Epithelial cell of prostate (primary cell): ENCODE measurements at regions not wholly inside any gene's neighbourhood (a gene's known extent, or its start where the extent isn't known, plus 50 kb on each side); places are given as distances from the start of the nearest gene placed in this dataset.

ENCODE experiments used
- DNase-seq: peaks from one replicate; pipeline ENCODE4 v3.0.0-alpha.2; 2011; ENCODE audit warnings: low read depth, low spot score
- H3K27ac ChIP-seq: fragments of 450-650 bp; 2 replicates; pipeline ENCODE4 v1.5.1; 2017; ENCODE audit warnings: mild to moderate bottlenecking

GRCh38 chr12:115228434-115228833, 544.5 kb upstream of the TBX3 start:
- no peak overlapping the region for H3K27ac ChIP-seq
- no peak for DNase-seq

GRCh38 chr12:115227137-115227615, 543.2 kb upstream of the TBX3 start:
- peak; percentile 87 for DNase-seq
- peak overlapping the region; percentile 64 for H3K27ac ChIP-seq

DNA sequence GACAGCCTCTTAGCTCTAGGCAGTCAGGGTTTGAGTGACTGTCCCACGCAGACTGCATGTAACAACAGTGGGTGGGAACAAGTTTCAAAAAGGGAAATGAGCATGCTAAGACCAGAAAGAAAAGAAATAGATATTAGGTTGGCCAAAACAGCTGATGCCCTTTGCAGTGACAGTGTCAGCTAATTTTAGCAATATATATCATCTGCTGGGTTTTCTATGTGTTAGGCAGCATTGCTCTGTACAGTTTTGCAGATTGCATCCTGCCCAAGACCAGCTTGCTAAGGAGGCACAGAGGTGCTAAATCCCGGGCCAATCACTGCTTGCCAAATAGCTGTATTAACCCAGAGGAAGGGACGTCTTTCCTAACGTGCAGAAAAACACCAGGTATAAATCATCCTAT, 541.9 kb upstream of the TBX3 start:
- peak overlapping the region; percentile 64 for H3K27ac ChIP-seq
- no peak for DNase-seq

- no peak overlapping the region for H3K27ac ChIP-seq
- DNase-seq, result no peak
Measured at GRCh38 chr12:115223991-115224390, 540.0 kb upstream of the TBX3 start.

- H3K27ac ChIP-seq, result no peak overlapping the region
- DNase-seq, result peak; percentile 22
Measured at GRCh38 chr12:115223322-115223721, 539.3 kb upstream of the TBX3 start.

GRCh38 chr12:115222220-115222619, 538.2 kb upstream of the TBX3 start:
- H3K27ac ChIP-seq, result no peak overlapping the region
- no peak for DNase-seq

DNA sequence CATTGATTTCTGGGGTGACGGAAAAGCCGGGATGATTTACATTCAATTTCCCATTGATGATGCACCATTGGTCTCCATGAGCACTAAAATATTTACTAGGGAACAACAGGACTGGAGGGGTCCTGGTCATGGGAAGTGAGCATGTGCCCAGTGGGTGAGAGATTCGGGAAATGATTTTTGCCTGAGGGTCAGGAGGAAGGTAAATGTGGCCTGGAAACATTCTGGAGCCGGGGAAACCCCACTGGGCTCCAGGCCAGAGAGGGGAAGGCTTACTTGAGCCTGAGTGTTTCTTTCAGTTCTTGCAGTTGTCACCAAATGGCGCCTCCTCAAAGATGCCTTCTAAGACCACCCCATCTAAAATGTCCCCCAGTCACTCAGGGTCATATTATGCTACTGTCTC, 532.3 kb upstream of the TBX3 start:
- no peak for DNase-seq
- no peak overlapping the region for H3K27ac ChIP-seq

GRCh38 chr12:115215544-115215943, 531.6 kb upstream of the TBX3 start:
- no peak for DNase-seq

GRCh38 chr12:115213538-115214016, 529.6 kb upstream of the TBX3 start:
- H3K27ac ChIP-seq, result no peak overlapping the region
- no peak for DNase-seq

More at GRCh38 chr12:115215544-115215943, 531.6 kb upstream of the TBX3 start:
- H3K27ac ChIP-seq, result no peak overlapping the region

DNA sequence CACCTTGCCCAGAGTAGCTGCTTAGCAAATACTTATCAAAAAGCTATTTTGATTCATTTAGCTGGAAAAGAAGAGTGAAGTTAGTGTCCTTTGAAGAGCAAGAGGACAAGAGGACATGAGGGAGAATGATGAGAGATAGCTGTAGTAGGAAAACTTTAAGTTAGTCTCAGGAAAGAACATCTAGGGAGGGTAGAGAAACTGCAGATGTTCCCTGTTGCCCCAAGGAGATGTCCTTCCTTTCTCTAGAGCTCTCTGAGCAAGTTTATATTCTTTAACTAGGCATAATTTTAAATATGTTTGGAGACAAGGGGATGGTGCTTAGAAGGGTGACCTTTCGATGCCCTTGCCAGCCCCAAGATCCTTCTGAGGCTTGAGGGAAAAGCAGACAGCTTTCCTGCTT, 529.1 kb upstream of the TBX3 start:
- DNase-seq, result no peak
- no peak overlapping the region for H3K27ac ChIP-seq

DNA sequence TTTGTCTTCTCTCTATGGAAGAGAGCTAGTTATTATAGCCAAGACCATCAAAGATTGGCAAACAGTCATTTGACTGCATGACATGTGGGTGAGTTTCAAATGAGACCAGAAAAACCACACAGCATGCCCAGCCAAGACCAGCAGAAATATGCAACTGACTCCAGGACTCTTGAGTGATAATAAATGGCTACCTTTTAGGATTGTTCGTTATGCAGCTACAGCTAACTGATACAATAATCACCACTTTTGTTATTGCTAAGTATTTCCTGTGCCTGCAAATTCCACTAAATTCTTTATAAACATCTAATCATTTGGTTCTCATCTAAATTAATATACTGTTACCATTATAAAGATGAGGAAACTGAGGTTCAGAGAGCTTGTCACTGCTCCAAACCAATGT, 528.4 kb upstream of the TBX3 start:
- no peak overlapping the region for H3K27ac ChIP-seq
- DNase-seq, result no peak

DNA sequence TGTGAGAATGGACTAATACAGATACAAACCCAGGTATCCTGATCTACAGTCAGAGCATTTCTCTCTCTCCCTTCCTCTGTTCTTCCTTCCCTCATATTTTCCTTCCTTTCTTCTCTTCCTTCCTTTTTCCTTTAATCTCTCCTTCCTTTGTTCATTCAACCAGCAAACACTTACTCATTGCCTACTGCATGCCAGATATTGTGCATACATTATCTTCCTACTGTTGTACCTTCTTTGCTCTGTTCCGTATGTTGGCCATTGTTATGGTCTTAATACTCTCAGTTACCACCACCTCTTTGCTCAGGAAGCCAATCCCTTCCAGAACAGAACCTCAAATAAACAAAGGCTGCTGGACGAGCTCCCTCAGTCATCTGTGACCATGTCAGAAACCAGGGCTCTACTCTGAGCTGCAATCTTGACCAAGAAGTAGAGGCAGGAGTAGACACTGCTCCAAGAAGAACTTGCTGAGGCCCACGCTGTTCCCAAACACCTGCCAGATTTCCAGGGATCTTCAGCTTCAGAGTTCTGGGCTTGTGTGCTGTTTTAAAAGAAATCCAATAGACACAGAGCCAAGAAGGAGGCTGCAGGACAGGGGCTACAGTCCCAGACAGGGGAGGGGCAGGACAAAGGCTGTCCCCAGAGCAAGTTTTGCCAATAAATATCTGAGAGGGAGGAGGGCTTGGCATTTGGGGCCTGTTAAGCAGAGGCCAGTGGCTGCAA, 526.7 kb upstream of the TBX3 start:
- H3K27ac ChIP-seq, result no peak overlapping the region
- no peak for DNase-seq

DNA sequence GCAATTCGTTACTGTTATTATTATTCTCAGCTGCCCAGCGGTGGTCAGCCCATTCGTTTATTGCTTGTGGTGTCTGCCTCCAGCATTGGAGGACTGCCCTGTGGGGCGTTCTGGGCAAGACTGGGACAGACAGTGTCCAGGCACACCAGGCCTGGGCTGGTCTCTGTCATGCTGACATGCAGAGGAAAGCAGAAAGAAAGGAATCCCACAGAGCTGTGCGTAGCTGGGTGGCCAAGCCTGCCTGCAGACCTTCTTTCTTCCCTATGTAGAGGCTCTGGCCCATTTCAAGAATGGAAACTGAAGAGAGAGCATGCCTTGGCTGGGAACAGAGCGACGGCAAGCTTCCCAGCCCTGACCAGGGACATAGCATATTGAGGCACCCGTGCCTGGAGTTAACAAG, 525.3 kb upstream of the TBX3 start:
- no peak overlapping the region for H3K27ac ChIP-seq
- no peak for DNase-seq

DNA sequence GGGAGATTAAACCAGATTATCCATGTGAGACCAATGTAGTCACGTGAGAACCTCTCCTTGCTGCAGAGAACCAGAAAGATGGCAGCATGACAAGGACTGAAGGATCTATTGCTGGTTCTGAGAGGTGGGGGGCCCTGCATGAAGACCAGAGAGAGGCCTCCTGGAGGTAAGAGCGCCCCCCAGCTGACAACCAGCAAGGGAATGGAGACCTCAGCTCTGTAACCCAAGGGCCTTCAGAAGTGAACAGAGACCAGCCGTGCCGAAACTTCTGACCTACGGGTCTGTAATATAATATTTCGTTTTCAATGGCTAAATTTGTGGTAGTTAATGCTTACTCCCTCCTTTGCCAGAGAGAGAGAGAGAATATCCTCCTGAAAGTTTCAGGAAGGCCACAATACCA, 524.1 kb upstream of the TBX3 start:
- DNase-seq, result no peak
- H3K27ac ChIP-seq, result no peak overlapping the region

GRCh38 chr12:115207216-115207915, 523.4 kb upstream of the TBX3 start:
- DNase-seq, result no peak
- no peak overlapping the region for H3K27ac ChIP-seq

GRCh38 chr12:115206801-115207200, 522.8 kb upstream of the TBX3 start:
- H3K27ac ChIP-seq, result no peak overlapping the region
- DNase-seq, result no peak

- DNase-seq, result no peak
- H3K27ac ChIP-seq, result no peak overlapping the region
Measured at GRCh38 chr12:115205755-115206308, 521.9 kb upstream of the TBX3 start.

GRCh38 chr12:115204957-115205754, 521.2 kb upstream of the TBX3 start:
- DNase-seq, result no peak
- no peak overlapping the region for H3K27ac ChIP-seq

DNA sequence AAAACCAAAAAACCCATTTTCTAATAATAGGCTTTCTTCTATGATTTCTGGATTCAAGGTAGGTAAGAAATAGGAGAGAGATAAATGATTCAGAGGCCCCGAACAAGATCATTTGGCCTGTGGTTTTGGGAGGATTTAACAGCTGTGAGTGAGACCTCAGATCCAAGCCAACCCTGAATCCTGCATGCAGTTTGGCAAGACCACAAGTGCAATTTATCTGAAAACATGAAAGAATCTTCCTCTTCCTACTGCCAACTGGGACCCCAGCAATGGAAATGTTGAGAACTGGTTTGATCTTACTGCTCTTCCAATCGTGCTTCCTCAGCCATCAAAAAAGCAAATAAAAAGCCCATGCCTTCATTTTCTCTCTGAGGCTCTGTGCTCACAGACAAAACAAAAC, 519.7 kb upstream of the TBX3 start:
- no peak for DNase-seq
- H3K27ac ChIP-seq, result no peak overlapping the region

DNA sequence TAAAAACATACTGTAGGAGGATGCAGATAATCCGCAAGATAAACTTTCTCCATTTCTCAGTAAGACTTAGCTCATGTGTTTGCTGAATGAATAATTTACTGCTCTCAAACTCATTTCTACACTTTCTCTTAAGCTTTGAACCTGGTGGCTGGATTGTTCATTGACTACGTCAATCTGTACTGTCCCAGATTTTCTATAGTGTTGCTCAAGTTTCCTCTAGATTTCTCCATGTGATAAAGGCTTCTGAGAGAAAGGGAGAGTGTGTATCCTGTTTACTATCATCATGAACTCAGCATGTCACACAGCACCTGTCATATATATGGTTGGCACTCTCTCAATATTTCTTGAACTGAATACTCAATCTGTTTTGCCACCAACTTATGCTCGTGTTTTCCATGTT, 518.0 kb upstream of the TBX3 start:
- no peak for DNase-seq
- no peak overlapping the region for H3K27ac ChIP-seq

DNA sequence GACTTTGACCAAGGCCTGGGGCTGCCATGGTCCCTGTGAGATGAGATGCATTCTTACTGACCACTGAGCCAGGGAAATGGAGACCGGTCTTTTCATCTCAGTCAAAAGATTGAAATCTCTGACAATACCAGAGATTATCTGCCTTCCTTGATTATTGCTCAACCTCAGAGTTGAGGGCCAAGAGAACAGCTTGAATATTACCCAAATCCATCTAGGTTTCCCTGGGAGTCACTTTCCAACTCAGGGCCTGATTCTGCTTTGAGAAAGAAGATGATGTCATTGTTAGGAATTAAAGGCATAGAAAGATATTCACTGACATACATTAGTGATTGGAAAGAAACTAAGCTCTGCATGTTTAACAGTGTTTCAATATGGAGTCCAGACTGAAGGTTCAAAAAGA, 515.9 kb upstream of the TBX3 start:
- no peak overlapping the region for H3K27ac ChIP-seq

More for the DNA sequence above, 515.9 kb upstream of the TBX3 start:
- DNase-seq, result no peak
